ENCODE measurements at regions not wholly inside any gene's neighbourhood (a gene's known extent, or its start where the extent isn't known, plus 50 kb on each side); places are given as distances from the start of the nearest gene placed in this dataset.

DNA sequence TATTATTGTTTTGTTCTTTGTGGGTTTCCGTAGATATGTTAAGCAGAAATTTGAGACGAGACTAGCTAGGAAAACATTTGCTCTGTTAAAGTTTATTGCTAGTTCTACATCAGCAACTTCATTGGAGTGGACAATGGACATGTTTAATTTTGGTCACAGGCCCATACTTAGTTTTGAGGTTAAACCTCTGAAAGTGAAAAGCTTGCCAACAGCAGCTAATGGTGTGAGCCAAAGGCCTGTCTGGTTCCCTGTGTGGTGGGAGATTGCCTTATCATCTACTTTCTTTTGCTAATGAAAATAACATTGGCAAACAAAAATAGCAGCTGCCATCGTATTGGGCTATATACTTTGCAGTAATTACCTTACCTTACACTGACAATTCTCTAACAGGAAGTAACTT is 388.4 kb upstream of the FZD8 start:
- Histone ChIP-seq H3K27me3 (ENCODE audit: control insufficient read depth in 2 of 2, insufficient read depth in 2 of 2, low read length in 2 of 2) (peaks cover 0 to 8% of the 10 kb centered on the region in 2 experiments), H3K36me3 (ENCODE audit: control insufficient read depth in 2 of 2, extremely low read depth in 1 of 2, insufficient read depth in 2 of 2, low read length in 2 of 2) (no peaks in the 10 kb centered on the region), H3K79me2 (ENCODE audit: control insufficient read depth, insufficient read depth, low read length) (no peaks in the 10 kb centered on the region), H3K9ac (replicated peaks; ENCODE audit: extremely low read depth, insufficient read depth, low read length) (no peak overlapping the region), H3K4me2 (ENCODE audit: insufficient read depth, low read length) (no peak overlapping the region), H4K20me1 (replicated peaks; ENCODE audit: control insufficient read depth, extremely low read depth, insufficient read depth, low read length) (no peaks in the 10 kb centered on the region), H3K9me1 (replicated peaks; ENCODE audit: control insufficient read depth, extremely low read depth, insufficient read depth, low read length) (no peaks in the 10 kb centered on the region), H3K9me3 (replicated peaks; ENCODE audit: control insufficient read depth, insufficient read depth, low read length) (no peaks in the 10 kb centered on the region), H3K4me1 (ENCODE audit: control insufficient read depth, extremely low read depth, insufficient read depth, low read length) (no peaks in the 10 kb centered on the region), H3K4me3 (replicated peaks in 1 of 3; ENCODE audit: insufficient read depth in 1 of 3, low read depth in 1 of 3, low read length in 3 of 3) (no peak overlapping the region), H2AFZ (ENCODE audit: low read depth, low read length) (no peak overlapping the region), H3K27ac (ENCODE audit: insufficient read depth, low read depth, low read length) (no peak overlapping the region)
- POLR2A ChIA-PET = no interaction called here
- dilution Hi-C loops (cut with MboI; ENCODE audit: extremely low pct_ligation_motif_present, low sequenced_read_pairs) (no loop called here), intact Hi-C loops (cut with micrococcal nuclease) (no loop called here)
- CTCF ChIA-PET = no interaction called here
- BruUV-seq (replicated peaks) = no TSS peak
- no peak for DNase-seq (ENCODE audit: low read depth, low spot score)
- FAIRE-seq = no peak
- TF ChIP-seq EZH2 (IDR thresholded peaks at IDR 0.05; ENCODE audit: borderline replicate concordance, low read depth, low read length, severe bottlenecking) = no peak
- TF ChIP-seq GATA2 (IDR thresholded peaks at IDR 0.05; ENCODE audit: insufficient read depth, insufficient read length, low read depth, low read length) = no peak
- TF ChIP-seq, protein P1, sequence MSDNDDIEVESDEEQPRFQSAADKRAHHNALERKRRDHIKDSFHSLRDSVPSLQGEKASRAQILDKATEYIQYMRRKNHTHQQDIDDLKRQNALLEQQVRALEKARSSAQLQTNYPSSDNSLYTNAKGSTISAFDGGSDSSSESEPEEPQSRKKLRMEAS (IDR thresholded peaks at IDR 0.05; ENCODE audit: insufficient read depth, insufficient read length) = no peak
- no peak for TF ChIP-seq POLR2AphosphoS5 (IDR thresholded peaks at IDR 0.05; ENCODE audit: insufficient read depth, low read depth, low read length)
- no peak for TF ChIP-seq JUN (IDR thresholded peaks at IDR 0.05; ENCODE audit: borderline replicate concordance, insufficient read depth, insufficient read length, low read depth)
- TF ChIP-seq POLR2A (IDR thresholded peaks at IDR 0.05; ENCODE audit: low read depth, low read length) = no peak
- TF ChIP-seq, protein P2, sequence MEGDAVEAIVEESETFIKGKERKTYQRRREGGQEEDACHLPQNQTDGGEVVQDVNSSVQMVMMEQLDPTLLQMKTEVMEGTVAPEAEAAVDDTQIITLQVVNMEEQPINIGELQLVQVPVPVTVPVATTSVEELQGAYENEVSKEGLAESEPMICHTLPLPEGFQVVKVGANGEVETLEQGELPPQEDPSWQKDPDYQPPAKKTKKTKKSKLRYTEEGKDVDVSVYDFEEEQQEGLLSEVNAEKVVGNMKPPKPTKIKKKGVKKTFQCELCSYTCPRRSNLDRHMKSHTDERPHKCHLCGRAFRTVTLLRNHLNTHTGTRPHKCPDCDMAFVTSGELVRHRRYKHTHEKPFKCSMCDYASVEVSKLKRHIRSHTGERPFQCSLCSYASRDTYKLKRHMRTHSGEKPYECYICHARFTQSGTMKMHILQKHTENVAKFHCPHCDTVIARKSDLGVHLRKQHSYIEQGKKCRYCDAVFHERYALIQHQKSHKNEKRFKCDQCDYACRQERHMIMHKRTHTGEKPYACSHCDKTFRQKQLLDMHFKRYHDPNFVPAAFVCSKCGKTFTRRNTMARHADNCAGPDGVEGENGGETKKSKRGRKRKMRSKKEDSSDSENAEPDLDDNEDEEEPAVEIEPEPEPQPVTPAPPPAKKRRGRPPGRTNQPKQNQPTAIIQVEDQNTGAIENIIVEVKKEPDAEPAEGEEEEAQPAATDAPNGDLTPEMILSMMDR (IDR thresholded peaks at IDR 0.05; ENCODE audit: extremely low read depth in 1 of 2, insufficient read depth in 1 of 2, low read depth in 1 of 2, low read length in 2 of 2) = no peak
- no peak for TF ChIP-seq FOS (IDR thresholded peaks at IDR 0.05; ENCODE audit: borderline replicate concordance, insufficient read depth, low read length)
- no peak for TF ChIP-seq MYC (IDR thresholded peaks at IDR 0.05; ENCODE audit: low read depth, low read length)

Measured in endothelial cell of umbilical vein (primary cell).